Esophagus (tissue), 2 donors: ENCODE measurements at regions not wholly inside any gene's neighbourhood (a gene's known extent, or its start where the extent isn't known, plus 50 kb on each side); places are given as distances from the start of the nearest gene placed in this dataset.

Experiments used
- H3K27ac ChIP-seq, 2 donors: one replicate each; pipeline ENCODE4 v1.5.1; 2013; ENCODE audit warnings: low read depth in 2 of 2, mild to moderate bottlenecking in 2 of 2, inconsistent platforms in 1 of 2, low read length in 1 of 2, moderate library complexity in 1 of 2
- H3K27me3 ChIP-seq, 2 donors: one replicate each; pipeline ENCODE4 v1.6.1; 2013; ENCODE audit warnings: low read length in 2 of 2, control low read depth in 1 of 2, mild to moderate bottlenecking in 1 of 2; ENCODE audit not compliant: insufficient read depth in 2 of 2, control insufficient read depth in 1 of 2
- H3K36me3 ChIP-seq, 2 donors: one replicate each; pipeline ENCODE4 v1.6.1; 2013; ENCODE audit warnings: low read length in 1 of 2; ENCODE audit not compliant: control insufficient read depth in 2 of 2, insufficient read depth in 2 of 2
- H3K4me1 ChIP-seq, 2 donors: one replicate each; pipeline ENCODE4 v1.6.1; 2013; ENCODE audit warnings: low read length in 1 of 2; ENCODE audit not compliant: control insufficient read depth in 2 of 2, insufficient read depth in 2 of 2
- H3K4me3 ChIP-seq, 2 donors: one replicate each; pipeline ENCODE4 v1.5.1; 2013; ENCODE audit warnings: low read length in 2 of 2, mild to moderate bottlenecking in 2 of 2, low read depth in 1 of 2, moderate library complexity in 1 of 2
- H3K9me3 ChIP-seq, 2 donors: one replicate each; pipeline ENCODE4 v1.6.1; 2013; ENCODE audit warnings: mild to moderate bottlenecking in 2 of 2, low read depth in 1 of 2, low read length in 1 of 2, moderate library complexity in 1 of 2; ENCODE audit not compliant: control insufficient read depth in 2 of 2, insufficient read depth in 1 of 2
- WGBS, 2 donors: extraction: QIAGEN DNeasy Blood & Tissue Kit; methylation state at CpG; one replicate each; pipeline ENCODE4 v1.1.7; 2013; 5-methylcytosine and 5-hydroxymethylcytosine counted together
- donor health status: healthy with polysubstance abuse.
- donor health status: Bipolar disorder and iron deficiency.

- peaks cover 0 to 2% of the 10 kb centered on the region in 2 donors for H3K9me3 ChIP-seq
- WGBS, 2 donors: 77 to 79% methylated on average over 7 of the region's 7 CpGs
- H3K4me3 ChIP-seq: no peak overlapping the region
Observed at GRCh38 chr6:166036316-166037095, 131.1 kb downstream of the TBXT start.

DNA sequence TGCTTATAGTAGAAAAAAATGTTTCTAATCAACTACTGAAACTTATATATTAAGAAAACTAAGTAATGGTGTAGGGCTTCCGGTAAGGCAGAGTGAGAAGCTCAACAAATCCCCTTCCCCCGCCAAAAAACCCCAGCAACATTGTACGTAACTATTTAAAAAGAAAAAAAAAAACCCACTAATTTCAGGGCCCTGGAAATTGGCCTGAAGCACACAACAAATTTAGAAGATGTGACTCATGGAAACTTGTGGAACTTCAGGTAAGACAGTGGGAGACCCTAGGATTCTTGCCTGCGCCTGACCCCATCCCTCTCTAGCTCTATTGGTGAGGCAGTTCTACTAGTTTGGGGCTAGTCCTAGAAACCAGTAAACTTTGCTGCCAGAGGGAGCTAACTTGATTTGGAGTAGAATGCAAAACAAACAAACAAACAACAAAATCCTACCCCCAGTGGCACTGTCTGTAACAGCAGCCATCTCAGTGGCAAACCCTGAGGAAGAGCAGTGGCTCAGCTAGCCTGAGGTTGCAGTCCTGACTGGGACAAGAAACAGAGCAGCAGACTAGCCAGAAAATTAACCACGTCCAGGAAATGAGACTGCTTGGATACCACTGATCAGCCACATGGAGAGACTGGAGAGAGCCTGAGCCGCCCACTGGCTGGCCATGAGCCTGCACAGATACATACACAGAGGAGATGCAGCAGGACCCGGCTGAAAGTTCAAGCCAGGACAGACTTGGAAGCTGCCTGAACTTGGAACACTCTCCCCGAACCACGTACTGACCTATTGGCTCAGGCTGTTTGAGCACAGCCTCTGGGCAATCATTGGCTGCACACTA is 135.1 kb downstream of the TBXT start:
- no peak overlapping the region for H3K27ac ChIP-seq
- H3K9me3 ChIP-seq: peaks cover 0 to 2% of the 10 kb centered on the region in 2 donors
- H3K27me3 ChIP-seq: no peaks in the 10 kb centered on the region
- WGBS, 2 donors: 56 to 58% methylated on average over 9 of the region's 9 CpGs
- H3K36me3 ChIP-seq: no peaks in the 10 kb centered on the region
- no peaks in the 10 kb centered on the region for H3K4me1 ChIP-seq
- H3K4me3 ChIP-seq: no peak overlapping the region

More at GRCh38 chr6:166036316-166037095, 131.1 kb downstream of the TBXT start:
- no peaks in the 10 kb centered on the region for H3K27me3 ChIP-seq
- H3K36me3 ChIP-seq: no peaks in the 10 kb centered on the region
- no peaks in the 10 kb centered on the region for H3K4me1 ChIP-seq
- no peak overlapping the region for H3K27ac ChIP-seq

- H3K27me3 ChIP-seq: no peaks in the 10 kb centered on the region
- WGBS, 2 donors: 53 to 61% methylated on average over 1 of the region's 1 CpG
- no peak overlapping the region for H3K4me3 ChIP-seq
- peaks cover 0 to 2% of the 10 kb centered on the region in 2 donors for H3K9me3 ChIP-seq
- H3K36me3 ChIP-seq: no peaks in the 10 kb centered on the region
- H3K27ac ChIP-seq: no peak overlapping the region
- no peaks in the 10 kb centered on the region for H3K4me1 ChIP-seq
Observed at GRCh38 chr6:166031275-166031674, 136.4 kb downstream of the TBXT start.

DNA sequence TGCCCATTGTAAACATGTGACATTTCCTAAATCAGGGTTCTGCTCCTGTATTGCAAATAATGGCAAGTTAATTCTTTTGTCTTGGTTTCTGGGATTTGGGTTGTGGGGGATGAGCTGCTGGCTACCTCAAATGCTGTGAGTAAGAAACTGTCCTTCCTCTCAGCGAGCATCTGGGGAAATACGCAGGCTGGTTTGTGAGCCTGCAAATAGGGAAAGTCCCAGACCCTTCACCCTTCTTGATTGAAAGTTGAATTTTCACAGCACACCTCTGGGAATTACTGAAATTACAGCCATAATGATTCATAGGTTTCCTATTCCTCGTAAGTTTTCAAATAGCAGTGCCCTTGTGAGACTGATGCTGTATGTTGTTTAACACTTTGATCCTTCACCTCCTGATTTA is 138.1 kb downstream of the TBXT start:
- no peak overlapping the region for H3K27ac ChIP-seq
- 57% methylated on average over 3 of the region's 3 CpGs for WGBS, 2 donors
- no peaks in the 10 kb centered on the region for H3K4me1 ChIP-seq
- H3K27me3 ChIP-seq: no peaks in the 10 kb centered on the region
- no peaks in the 10 kb centered on the region for H3K36me3 ChIP-seq
- peaks cover 0 to 2% of the 10 kb centered on the region in 2 donors for H3K9me3 ChIP-seq
- H3K4me3 ChIP-seq: no peak overlapping the region

GRCh38 chr6:166027761-166028160 is 139.9 kb downstream of the TBXT start:
- no peaks in the 10 kb centered on the region for H3K36me3 ChIP-seq
- peaks cover 0 to 2% of the 10 kb centered on the region in 2 donors for H3K9me3 ChIP-seq
- no peak overlapping the region for H3K4me3 ChIP-seq
- H3K27me3 ChIP-seq: no peaks in the 10 kb centered on the region
- no peak overlapping the region for H3K27ac ChIP-seq
- WGBS, 2 donors: 52 to 58% methylated on average over 3 of the region's 3 CpGs
- no peaks in the 10 kb centered on the region for H3K4me1 ChIP-seq

GRCh38 chr6:166026586-166027126 is 141.0 kb downstream of the TBXT start:
- 58 to 65% methylated on average over 8 of the region's 8 CpGs for WGBS, 2 donors
- Histone ChIP-seq H3K4me1 (no peaks in the 10 kb centered on the region), H3K9me3 (peaks cover 0 to 2% of the 10 kb centered on the region in 2 donors), H3K27ac (no peak overlapping the region), H3K36me3 (no peaks in the 10 kb centered on the region), H3K4me3 (no peak overlapping the region), H3K27me3 (no peaks in the 10 kb centered on the region)

- no peaks in the 10 kb centered on the region for H3K36me3 ChIP-seq
Observed at GRCh38 chr6:166025149-166025898, 142.3 kb downstream of the TBXT start.

GRCh38 chr6:166024252-166024651 is 143.4 kb downstream of the TBXT start:
- 88 to 91% methylated on average over 8 of the region's 8 CpGs for WGBS, 2 donors
- Histone ChIP-seq H3K27ac (no peak overlapping the region), H3K4me1 (no peaks in the 10 kb centered on the region), H3K4me3 (no peak overlapping the region), H3K9me3 (peaks cover under 1 to 2% of the 10 kb centered on the region in 2 donors), H3K27me3 (no peaks in the 10 kb centered on the region), H3K36me3 (no peaks in the 10 kb centered on the region)

More at GRCh38 chr6:166025149-166025898, 142.3 kb downstream of the TBXT start:
- no peak overlapping the region for H3K4me3 ChIP-seq
- 59 to 67% methylated on average over 8 of the region's 8 CpGs for WGBS, 2 donors
- no peak overlapping the region for H3K27ac ChIP-seq
- peaks cover 0 to 2% of the 10 kb centered on the region in 2 donors for H3K9me3 ChIP-seq
- no peaks in the 10 kb centered on the region for H3K4me1 ChIP-seq
- H3K27me3 ChIP-seq: no peaks in the 10 kb centered on the region
